Upper lobe of left lung (tissue), 6 donors: ENCODE measurements at regions not wholly inside any gene's neighbourhood (a gene's known extent, or its start where the extent isn't known, plus 50 kb on each side); places are given as distances from the start of the nearest gene placed in this dataset.
A peak's percentile ranks its signal among the peaks of the same experiment; 100 is the strongest.

ENCODE experiments used
- ATAC-seq, 2 donors: fragments of 200-7000 bp; cut with Tn5 transposase; one replicate each; pipeline ENCODE4 v1.9.1; 2022; ENCODE audit warnings: mild to moderate bottlenecking in 2 of 2, moderate library complexity in 2 of 2; ENCODE audit not compliant: low FRiP score in 2 of 2
- DNase-seq, 2 donors: peaks; one replicate each; pipeline ENCODE4 v3.0.0-alpha.2; 2019 to 2020
- H3K27ac ChIP-seq, 4 donors: fragments of 200-600 bp; sonication (generic); one replicate each; pipeline ENCODE4 v1.5.1; 2016 to 2019
- H3K27me3 ChIP-seq, 4 donors: fragments of 200-600 bp; sonication (generic); one replicate each; pipeline ENCODE4 v1.5.1; 2017 to 2019
- H3K36me3 ChIP-seq, 4 donors: fragments of 200-600 bp; sonication (generic); one replicate each; pipeline ENCODE4 v1.5.1; 2016 to 2019
- H3K4me1 ChIP-seq, 4 donors: fragments of 200-600 bp; sonication (generic); one replicate each; pipeline ENCODE4 v1.5.1; 2018 to 2019
- H3K4me3 ChIP-seq, 4 donors: fragments of 200-600 bp; sonication (generic); one replicate each; pipeline ENCODE4 v1.5.1; 2017 to 2019; ENCODE audit warnings: mild to moderate bottlenecking in 2 of 4, moderate library complexity in 1 of 4
- H3K9me3 ChIP-seq, 4 donors: fragments of 200-600 bp; sonication (generic); one replicate each; pipeline ENCODE4 v1.5.1; 2018 to 2019
- EP300 ChIP-seq, 4 donors: sonication (generic); formaldehyde crosslinking; IDR thresholded peaks; one replicate each; pipeline ENCODE4 v1.5.1; 2017; ENCODE audit warnings: antibody characterized with exemption in 4 of 4, control low read depth in 2 of 4
- POLR2A ChIP-seq, 4 donors: fragments of 450-650 bp; IDR thresholded peaks; one replicate each; pipeline ENCODE4 v1.5.1; 2016 to 2017; ENCODE audit warnings: antibody characterized with exemption in 4 of 4, mild to moderate bottlenecking in 2 of 4
- POLR2AphosphoS5 ChIP-seq, 2 donors: sonication (generic); formaldehyde crosslinking; IDR thresholded peaks; one replicate each; pipeline ENCODE4 v1.5.1; 2017; ENCODE audit warnings: antibody characterized with exemption in 2 of 2
- WGBS, 2 donors: methylation state at CpG; one replicate each; pipeline ENCODE4 v1.1.5; 2017 to 2018; 5-methylcytosine and 5-hydroxymethylcytosine counted together
- TF ChIP-seq, protein P1 (sequence below), 6 experiments: fragments of 450-650 bp in 4 of 6; fragments of 200-600 bp in 2 of 6; sonication (generic) in 2 of 6; IDR thresholded peaks; one replicate each; pipeline ENCODE4 v1.5.1; 2016 to 2019; ENCODE audit warnings: antibody characterized with exemption in 6 of 6
- donor health status: DM: no; HTN: no; CAD: no; lungs with moderate emphysema.
- donor health status: DM: no; HTN: yes; CAD: no; lungs with severe emphysema.

DNA sequence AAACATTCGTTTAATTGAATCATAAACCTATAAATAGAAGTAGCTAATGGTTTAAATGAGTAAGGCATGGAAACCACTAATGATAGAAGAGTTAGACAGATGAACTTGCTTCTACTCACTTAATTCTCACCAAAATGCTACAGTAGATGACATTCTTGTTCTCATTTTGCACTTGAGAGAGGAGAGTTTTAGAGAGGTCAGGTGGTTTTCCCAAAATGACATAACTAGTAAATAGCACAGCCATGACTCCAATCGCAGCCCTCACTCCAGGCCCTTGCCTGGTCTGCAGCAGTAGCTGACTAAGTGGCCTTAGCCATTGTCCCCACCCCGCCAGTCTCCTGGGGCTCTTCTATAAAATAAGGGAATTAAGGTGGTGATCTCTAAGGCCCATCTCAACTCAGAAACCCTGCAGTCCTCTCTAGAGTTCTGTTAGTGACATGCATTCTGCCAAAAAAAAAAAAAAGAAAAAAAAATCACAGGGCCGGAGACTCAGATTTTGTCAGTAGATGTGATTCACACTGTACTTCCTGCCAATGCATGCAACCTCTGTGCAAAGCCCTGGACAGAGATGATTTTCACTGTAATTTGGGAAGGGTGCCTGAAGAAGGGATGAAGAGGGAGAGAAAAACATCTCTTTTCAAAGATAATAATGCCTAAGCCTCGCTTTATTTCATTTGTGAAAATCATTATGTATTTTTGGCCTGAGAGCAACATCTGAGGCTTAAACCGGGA, 221.8 kb downstream of the ANAPC1 start:
- no peak overlapping the region for H3K27ac ChIP-seq
- ATAC-seq, result peak in 1 of 2 donors; percentile 37
- peaks cover 18 to 31% (median 20%) of the 10 kb centered on the region in 4 donors for H3K4me1 ChIP-seq
- no peaks in the 10 kb centered on the region for H3K9me3 ChIP-seq
- H3K27me3 ChIP-seq, result no peaks in the 10 kb centered on the region
- 43 to 77% methylated on average over 6 of the region's 6 CpGs for WGBS, 2 donors
- no peak overlapping the region for H3K4me3 ChIP-seq
- TF ChIP-seq POLR2A (IDR thresholded peaks at IDR 0.05) (no peak), EP300 (IDR thresholded peaks at IDR 0.05) (no peak), POLR2AphosphoS5 (IDR thresholded peaks at IDR 0.05) (no peak)
- TF ChIP-seq, protein P1, sequence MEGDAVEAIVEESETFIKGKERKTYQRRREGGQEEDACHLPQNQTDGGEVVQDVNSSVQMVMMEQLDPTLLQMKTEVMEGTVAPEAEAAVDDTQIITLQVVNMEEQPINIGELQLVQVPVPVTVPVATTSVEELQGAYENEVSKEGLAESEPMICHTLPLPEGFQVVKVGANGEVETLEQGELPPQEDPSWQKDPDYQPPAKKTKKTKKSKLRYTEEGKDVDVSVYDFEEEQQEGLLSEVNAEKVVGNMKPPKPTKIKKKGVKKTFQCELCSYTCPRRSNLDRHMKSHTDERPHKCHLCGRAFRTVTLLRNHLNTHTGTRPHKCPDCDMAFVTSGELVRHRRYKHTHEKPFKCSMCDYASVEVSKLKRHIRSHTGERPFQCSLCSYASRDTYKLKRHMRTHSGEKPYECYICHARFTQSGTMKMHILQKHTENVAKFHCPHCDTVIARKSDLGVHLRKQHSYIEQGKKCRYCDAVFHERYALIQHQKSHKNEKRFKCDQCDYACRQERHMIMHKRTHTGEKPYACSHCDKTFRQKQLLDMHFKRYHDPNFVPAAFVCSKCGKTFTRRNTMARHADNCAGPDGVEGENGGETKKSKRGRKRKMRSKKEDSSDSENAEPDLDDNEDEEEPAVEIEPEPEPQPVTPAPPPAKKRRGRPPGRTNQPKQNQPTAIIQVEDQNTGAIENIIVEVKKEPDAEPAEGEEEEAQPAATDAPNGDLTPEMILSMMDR (IDR thresholded peaks at IDR 0.05), result no peak
- H3K36me3 ChIP-seq, result no peaks in the 10 kb centered on the region
- DNase-seq, result no peak

DNA sequence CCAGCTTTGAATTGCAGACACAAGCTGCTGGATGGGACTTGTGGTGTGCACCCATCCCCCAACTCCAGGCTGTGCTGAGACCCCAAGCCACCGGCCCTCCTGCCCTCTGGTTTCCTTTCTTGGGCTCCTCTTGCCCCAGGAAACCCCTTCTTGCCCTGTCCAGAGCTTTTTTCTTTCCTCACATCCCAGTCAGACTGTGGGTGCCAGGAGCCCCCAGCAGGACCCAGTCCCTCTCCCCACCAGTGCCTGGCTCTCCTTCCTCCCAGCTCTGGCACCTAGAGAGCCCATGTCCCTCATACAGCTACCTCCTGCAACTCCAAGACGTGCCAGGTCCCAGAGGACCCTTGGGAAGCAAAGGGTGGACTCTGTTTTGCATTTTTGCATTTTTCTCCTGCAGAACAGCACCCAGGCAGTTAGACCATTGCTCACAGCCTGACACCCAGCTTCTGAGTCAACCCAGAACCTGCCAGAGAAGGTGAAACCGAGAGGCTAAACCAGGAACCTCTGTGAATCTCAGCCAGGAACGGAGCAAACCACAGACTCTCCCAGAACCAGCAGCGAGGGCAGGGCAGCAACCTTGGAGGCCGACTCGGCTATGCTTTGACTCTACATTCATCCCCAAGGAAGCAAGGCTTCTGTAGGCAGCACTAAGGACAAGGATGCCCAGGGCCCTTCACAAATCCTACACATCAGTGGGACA, 221.1 kb downstream of the ANAPC1 start:
- ATAC-seq, result no peak
- Histone ChIP-seq H3K9me3 (no peaks in the 10 kb centered on the region), H3K27me3 (no peaks in the 10 kb centered on the region), H3K36me3 (no peaks in the 10 kb centered on the region), H3K27ac (no peak overlapping the region), H3K4me1 (peaks cover 18 to 37% (median 24%) of the 10 kb centered on the region in 4 donors), H3K4me3 (no peak overlapping the region)
- 85 to 91% methylated on average over 7 of the region's 7 CpGs for WGBS, 2 donors
- no peak for TF ChIP-seq POLR2AphosphoS5 (IDR thresholded peaks at IDR 0.05)
- TF ChIP-seq, protein P1 (IDR thresholded peaks at IDR 0.05), result no peak
- no peak for TF ChIP-seq POLR2A (IDR thresholded peaks at IDR 0.05)
- no peak for TF ChIP-seq EP300 (IDR thresholded peaks at IDR 0.05)
- DNase-seq, result no peak

DNA sequence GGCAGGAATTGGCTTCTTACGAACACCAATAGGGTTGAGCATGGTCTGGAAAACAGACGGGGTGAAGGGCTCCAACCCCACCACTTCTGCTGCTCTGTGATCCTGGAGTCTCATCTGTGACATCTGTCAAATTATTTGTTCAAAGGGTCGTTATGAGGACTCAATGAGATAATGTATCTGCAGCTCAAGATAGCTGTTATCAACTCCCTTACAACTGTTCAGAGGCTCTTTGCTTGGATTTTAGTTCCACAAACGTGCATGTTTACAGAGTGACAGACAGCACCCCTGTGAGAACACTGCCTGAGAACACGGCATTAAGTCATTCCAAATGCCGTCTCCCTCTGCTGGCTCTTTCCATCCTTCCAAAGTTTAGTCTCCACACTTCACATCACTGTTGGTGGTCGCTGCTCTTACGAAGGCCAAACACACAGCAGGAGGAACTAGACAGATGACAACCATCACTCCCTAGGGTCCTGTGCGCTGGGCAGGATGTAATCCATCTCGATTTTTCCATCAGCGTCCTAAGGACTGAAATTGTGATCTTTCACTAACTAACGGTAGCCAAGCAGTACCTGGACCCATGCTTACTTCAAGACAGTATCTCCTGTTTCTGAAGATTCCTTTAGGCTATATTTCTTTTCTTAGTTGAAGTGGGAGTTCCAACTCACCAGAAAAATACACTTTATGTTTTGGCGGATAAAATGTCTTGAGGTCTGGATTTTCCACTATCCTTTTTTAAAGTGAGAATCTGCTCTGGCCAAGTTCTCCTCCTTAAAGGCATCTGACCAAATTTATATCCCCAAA, 220.3 kb downstream of the ANAPC1 start:
- H3K27ac ChIP-seq, result no peak overlapping the region
- no peaks in the 10 kb centered on the region for H3K36me3 ChIP-seq
- no peak for ATAC-seq
- no peak overlapping the region for H3K4me3 ChIP-seq
- H3K9me3 ChIP-seq, result no peaks in the 10 kb centered on the region
- peaks cover 18 to 37% (median 25%) of the 10 kb centered on the region in 4 donors for H3K4me1 ChIP-seq
- no peak for TF ChIP-seq POLR2AphosphoS5 (IDR thresholded peaks at IDR 0.05)
- TF ChIP-seq EP300 (IDR thresholded peaks at IDR 0.05), result no peak
- no peak for TF ChIP-seq POLR2A (IDR thresholded peaks at IDR 0.05)
- TF ChIP-seq, protein P1 (IDR thresholded peaks at IDR 0.05), result no peak
- H3K27me3 ChIP-seq, result no peaks in the 10 kb centered on the region
- 70 to 79% methylated on average over 12 to 13 of the region's 13 CpGs for WGBS, 2 donors
- no peak for DNase-seq

DNA sequence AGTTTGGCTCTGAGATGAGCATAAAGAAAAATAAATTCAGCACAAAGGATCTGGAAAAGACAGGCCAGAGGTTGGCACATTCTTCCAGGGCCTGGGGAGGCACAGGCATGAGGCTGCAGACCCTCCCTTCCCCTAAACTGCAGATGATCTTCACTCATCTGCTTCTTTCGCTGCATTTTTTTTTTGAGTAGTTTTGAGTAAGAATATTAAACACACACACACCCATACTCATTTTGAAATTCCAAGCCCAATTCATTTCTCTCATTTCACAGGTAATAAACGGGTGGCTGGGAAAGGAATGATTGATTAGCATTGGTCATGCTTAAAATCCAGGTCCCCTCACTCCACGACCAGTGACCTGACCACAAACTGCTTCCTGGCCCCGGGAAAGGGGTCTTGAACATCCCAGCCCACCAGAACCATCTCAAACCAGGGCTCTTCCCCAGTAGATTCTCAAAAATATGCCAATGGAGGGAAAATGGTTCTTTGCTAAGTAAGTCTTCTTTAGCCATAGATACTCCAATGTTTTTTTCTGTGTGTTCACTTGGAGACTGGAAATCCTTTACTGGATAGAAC, 219.6 kb downstream of the ANAPC1 start:
- no peak for TF ChIP-seq EP300 (IDR thresholded peaks at IDR 0.05)
- TF ChIP-seq POLR2AphosphoS5 (IDR thresholded peaks at IDR 0.05), result no peak
- TF ChIP-seq, protein P1 (IDR thresholded peaks at IDR 0.05), result no peak
- TF ChIP-seq POLR2A (IDR thresholded peaks at IDR 0.05), result no peak
- no peaks in the 10 kb centered on the region for H3K36me3 ChIP-seq
- H3K4me3 ChIP-seq, result no peak overlapping the region
- peaks cover 13 to 31% (median 21%) of the 10 kb centered on the region in 4 donors for H3K4me1 ChIP-seq
- H3K27ac ChIP-seq, result no peak overlapping the region
- 83 to 90% methylated on average over 4 of the region's 4 CpGs for WGBS, 2 donors
- no peaks in the 10 kb centered on the region for H3K27me3 ChIP-seq
- ATAC-seq (no peak), DNase-seq (no peak)
- no peaks in the 10 kb centered on the region for H3K9me3 ChIP-seq
